Activated T-helper 1 cell treated with Interleukin-2 at 50 U/mL for 16 hours (primary cell): ENCODE measurements at regions not wholly inside any gene's neighbourhood (a gene's known extent, or its start where the extent isn't known, plus 50 kb on each side); places are given as distances from the start of the nearest gene placed in this dataset.
"Not testable (repeated sequence)": the region's sequence is repeated elsewhere in the genome, so short reads cannot be mapped to it uniquely, and the experiment has no call there.

Experiments used
- DNase-seq: peaks from one replicate; pipeline ENCODE4 v3.0.0-alpha.2; 2020; ENCODE audit warnings: low read depth

- no peak for DNase-seq
Observed at GRCh38 chr9:110124439-110124838, 83.5 kb downstream of the C9orf152 start.

- no peak for DNase-seq
Observed at GRCh38 chr9:110125207-110125751, 82.7 kb downstream of the C9orf152 start.

GRCh38 chr9:110125763-110126351 is 82.1 kb downstream of the C9orf152 start:
- DNase-seq, result no peak

GRCh38 chr9:110126499-110126941 is 81.4 kb downstream of the C9orf152 start:
- DNase-seq, result no peak

- DNase-seq, result no peak
Observed at GRCh38 chr9:110126986-110127864, 80.7 kb downstream of the C9orf152 start.

- DNase-seq, result no peak
Observed at GRCh38 chr9:110128664-110129329, 79.2 kb downstream of the C9orf152 start.

GRCh38 chr9:110129425-110129824 is 78.5 kb downstream of the C9orf152 start:
- no peak for DNase-seq

- DNase-seq, result no peak
Observed at GRCh38 chr9:110130211-110130610, 77.7 kb downstream of the C9orf152 start.

GRCh38 chr9:110130791-110131416 is 77.1 kb downstream of the C9orf152 start:
- no peak for DNase-seq

- no peak for DNase-seq
Observed at GRCh38 chr9:110131499-110131898, 76.5 kb downstream of the C9orf152 start.

- DNase-seq, result not testable (repeated sequence)
Observed at GRCh38 chr9:110132531-110132930, 75.4 kb downstream of the C9orf152 start.

- no peak for DNase-seq
Observed at GRCh38 chr9:110133059-110133458, 74.9 kb downstream of the C9orf152 start.

- no peak for DNase-seq
Observed at GRCh38 chr9:110133608-110134210, 74.2 kb downstream of the C9orf152 start.

- DNase-seq, result no peak
Observed at GRCh38 chr9:110135846-110136245, 72.1 kb downstream of the C9orf152 start.

GRCh38 chr9:110136802-110137201 is 71.2 kb downstream of the C9orf152 start:
- no peak for DNase-seq

GRCh38 chr9:110140276-110140675 is 67.7 kb downstream of the C9orf152 start:
- no peak for DNase-seq

- DNase-seq, result no peak
Observed at GRCh38 chr9:110141227-110141793, 66.6 kb downstream of the C9orf152 start.

- DNase-seq, result no peak
Observed at GRCh38 chr9:110142253-110142652, 65.7 kb downstream of the C9orf152 start.

GRCh38 chr9:110142868-110143481 is 65.0 kb downstream of the C9orf152 start:
- no peak for DNase-seq

GRCh38 chr9:110143485-110143884 is 64.5 kb downstream of the C9orf152 start:
- DNase-seq, result no peak
